HepG2 (cell line): ENCODE measurements at regions not wholly inside any gene's neighbourhood (a gene's known extent, or its start where the extent isn't known, plus 50 kb on each side); places are given as distances from the start of the nearest gene placed in this dataset.

Experiments
- ATAC-seq: fragments of 200-7000 bp; cut with Tn5 transposase; 3 replicates; pipeline ENCODE4 v1.9.1; 2020; ENCODE audit warnings: mild to moderate bottlenecking, moderate library complexity
- BruUV-seq: library from RNA; stranded (reverse); fragments of 400-500 nt; replicated peaks from 2 replicates; lab custom pipeline; 2021; lab: Mats Ljungman, UMichigan
- CTCF ChIA-PET: fragments of 300-600 bp; formaldehyde crosslinking; extraction: SDS; loops from one replicate; lab custom pipeline; 2021; ENCODE audit warnings: low total read pairs, inconsistent platforms, low intra/inter-chr PET ratio; lab: Yijun Ruan, JAX
- POLR2A ChIA-PET: fragments of 350-600 bp; sonication (Branson Sonifier 250); formaldehyde crosslinking; loops from one replicate; lab custom pipeline; 2020; ENCODE audit warnings: antibody characterized with exemption, inconsistent platforms; lab: Yijun Ruan, JAX
- DNase-seq: peaks from one replicate; pipeline ENCODE4 v3.0.0-alpha.2; 2015; ENCODE audit warnings: low spot score
- FAIRE-seq: peaks from 3 replicates; lab custom pipeline; 2011; peaks lifted over from hg19 to GRCh38; lab: Jason Lieb, UNC
- H2AFZ ChIP-seq: one replicate; pipeline ENCODE4 v1.6.1; 2011; ENCODE audit warnings: low read length, inconsistent platforms
- H3K27ac ChIP-seq: fragments of 300-600 bp; 3 replicates; pipeline ENCODE4 v1.8.0; 2011; ENCODE audit warnings: mixed run types, mild to moderate bottlenecking, mixed read lengths, low read length, inconsistent platforms; ENCODE audit not compliant: insufficient read depth; ENCODE audit errors: extremely low read length
- H3K27me3 ChIP-seq, 2 experiments: fragments of 200-600 bp in 1 of 2; 2 replicates in 1 of 2; 3 replicates in 1 of 2; pipeline versions ENCODE4 v1.6.0 to v1.8.0; 2011; ENCODE audit warnings: low read length in 2 of 2, mild to moderate bottlenecking in 2 of 2, moderate library complexity in 2 of 2, inconsistent platforms in 1 of 2; ENCODE audit not compliant: insufficient read depth in 2 of 2, control insufficient read depth in 1 of 2
- H3K36me3 ChIP-seq, 2 experiments: fragments of 200-600 bp in 1 of 2; replicated peaks in 1 of 2; 2 replicates in 1 of 2; 3 replicates in 1 of 2; pipeline versions ENCODE4 v1.5.1 to v1.8.0; 2011; ENCODE audit warnings: low read length in 2 of 2, inconsistent platforms in 1 of 2; ENCODE audit not compliant: insufficient read depth in 2 of 2, control insufficient read depth in 1 of 2
- H3K4me1 ChIP-seq: 2 replicates; pipeline ENCODE4 v1.5.1; 2012; ENCODE audit warnings: low read length, inconsistent platforms; ENCODE audit not compliant: insufficient read depth
- H3K4me2 ChIP-seq: 2 replicates; pipeline ENCODE4 v1.6.0; 2011; ENCODE audit warnings: low read depth, low read length, inconsistent platforms
- H3K4me3 ChIP-seq, 3 experiments: fragments of 200-600 bp in 1 of 3; sonication (generic), shearing (Covaris generic) in 1 of 3; replicated peaks in 1 of 3; 2 replicates each; pipeline ENCODE4 v1.5.1; 2011 to 2016; ENCODE audit warnings: low read length in 3 of 3, inconsistent platforms in 2 of 3, low read depth in 2 of 3, mild to moderate bottlenecking in 2 of 3, control low read depth in 1 of 3, mixed read lengths in 1 of 3; ENCODE audit not compliant: insufficient read depth in 1 of 3
- H3K79me2 ChIP-seq: one replicate; pipeline ENCODE4 v1.6.1; 2011; ENCODE audit warnings: low read length, inconsistent platforms; ENCODE audit not compliant: insufficient read depth
- H3K9ac ChIP-seq: 2 replicates; pipeline ENCODE4 v1.6.0; 2011; ENCODE audit warnings: mild to moderate bottlenecking, low read depth, low read length, inconsistent platforms; ENCODE audit not compliant: insufficient read depth
- H3K9me3 ChIP-seq: 2 replicates; pipeline ENCODE4 v1.5.1; 2012; ENCODE audit warnings: mild to moderate bottlenecking, low read length
- H4K20me1 ChIP-seq: 2 replicates; pipeline ENCODE4 v1.6.0; 2011; ENCODE audit warnings: inconsistent platforms, mild to moderate bottlenecking, low read length, moderate library complexity; ENCODE audit not compliant: insufficient read depth
- ARHGAP35 ChIP-seq: sonication (generic); formaldehyde crosslinking; IDR thresholded peaks from 2 replicates; pipeline ENCODE4 v1.9.0; 2022; ENCODE audit warnings: mild to moderate bottlenecking, inconsistent platforms, moderate library complexity, missing genetic modification reagents, borderline replicate concordance
- ARNT ChIP-seq: fragments of 450-650 bp; IDR thresholded peaks from 2 replicates; pipeline ENCODE4 v1.6.1; 2017
- CREB1 ChIP-seq, 2 experiments: fragments of 450-650 bp in 1 of 2; IDR thresholded peaks; 2 replicates each; pipeline ENCODE4 v1.6.1; 2016 to 2017; ENCODE audit warnings: control low read depth in 1 of 2, mild to moderate bottlenecking in 1 of 2, missing compliant biosample characterization in 1 of 2, missing genetic modification characterization in 1 of 2
- FOSL1 ChIP-seq: sonication (generic); formaldehyde crosslinking; IDR thresholded peaks from 2 replicates; pipeline ENCODE4 v1.9.0; 2021; ENCODE audit warnings: missing genetic modification reagents, borderline replicate concordance
- GABPA ChIP-seq, 2 experiments: IDR thresholded peaks; 2 replicates each; pipeline ENCODE4 v1.6.1; 2011 to 2016; ENCODE audit warnings: low read depth in 2 of 2, low read length in 1 of 2, missing biosample characterization in 1 of 2, missing genetic modification characterization in 1 of 2
- HBP1 ChIP-seq: IDR thresholded peaks from 2 replicates; pipeline ENCODE4 v1.6.1; 2016; ENCODE audit warnings: low read depth, control low read depth
- HNF4A ChIP-seq: sonication (generic); formaldehyde crosslinking; IDR thresholded peaks from 2 replicates; pipeline ENCODE4 v1.4.0; 2020; ENCODE audit warnings: missing genetic modification reagents
- HNRNPK ChIP-seq: fragments of 200-400 bp; formaldehyde crosslinking; IDR thresholded peaks from 2 replicates; pipeline ENCODE4 v1.6.1; 2018; ENCODE audit warnings: low read length, low read depth, moderate library complexity, mild to moderate bottlenecking; ENCODE audit not compliant: poor library complexity, severe bottlenecking
- PRDM4 ChIP-seq: sonication (generic); formaldehyde crosslinking; IDR thresholded peaks from 2 replicates; pipeline ENCODE4 v1.9.0; 2021; ENCODE audit warnings: missing genetic modification reagents, borderline replicate concordance
- RORA ChIP-seq: sonication (generic); formaldehyde crosslinking; IDR thresholded peaks from 2 replicates; pipeline ENCODE4 v1.5.0; 2020; ENCODE audit warnings: mild to moderate bottlenecking, missing genetic modification reagents, moderate library complexity
- TCF7L2 ChIP-seq: IDR thresholded peaks from 2 replicates; pipeline ENCODE4 v1.6.1; 2011; ENCODE audit warnings: mild to moderate bottlenecking, low read depth, low read length, moderate library complexity
- ZBED4 ChIP-seq: sonication (generic); formaldehyde crosslinking; IDR thresholded peaks from 2 replicates; pipeline ENCODE4 v1.4.0; 2020; ENCODE audit warnings: missing genetic modification reagents, borderline replicate concordance
- ZBTB44 ChIP-seq: sonication (generic); formaldehyde crosslinking; IDR thresholded peaks from 2 replicates; pipeline ENCODE4 v1.4.0; 2020; ENCODE audit warnings: missing genetic modification reagents
- ZNF263 ChIP-seq: sonication (generic); formaldehyde crosslinking; IDR thresholded peaks from 2 replicates; pipeline ENCODE4 v1.4.0; 2020; ENCODE audit warnings: missing genetic modification reagents
- ZNF343 ChIP-seq: sonication (generic); formaldehyde crosslinking; IDR thresholded peaks from 2 replicates; pipeline ENCODE4 v1.4.0; 2020; ENCODE audit warnings: mild to moderate bottlenecking, missing genetic modification reagents
- ZSCAN12 ChIP-seq: sonication (generic); formaldehyde crosslinking; IDR thresholded peaks from 2 replicates; pipeline ENCODE4 v1.9.0; 2021; ENCODE audit warnings: mild to moderate bottlenecking, missing genetic modification reagents
- WGBS: methylation state at CpG from one replicate; pipeline ENCODE4 v1.1.6; 2017; ENCODE audit warnings: low lambda C conversion rate; 5-methylcytosine and 5-hydroxymethylcytosine counted together
- in situ Hi-C: cut with HindIII; loops from 2 replicates; pipeline ENCODE4 v1.10.0; 2017; ENCODE audit warnings: low pct_unique_long_range_greater_than_20kb; ENCODE audit not compliant: extremely low pct_ligation_motif_present
- intact Hi-C: fragments of 100-400 bp; cut with micrococcal nuclease; formaldehyde crosslinking; loops from one replicate; pipeline ENCODE4 v1.10.0; 2022; ENCODE audit not compliant: unreplicated experiment

- WGBS = 4% methylated on average over 2 of the region's 2 CpGs
- FAIRE-seq (peak; percentile 94), ATAC-seq (peak; percentile 100), DNase-seq (peak; percentile 91)
- peaks cover 60% of the 10 kb centered on the region for H3K4me1 ChIP-seq
- H3K79me2 ChIP-seq = no peaks in the 10 kb centered on the region
- no peaks in the 10 kb centered on the region for H3K36me3 ChIP-seq
- no peaks in the 10 kb centered on the region for H4K20me1 ChIP-seq
- CTCF ChIA-PET = no interaction called here
- no peak overlapping the region; a peak in 1 of 6 replicates for H3K4me3 ChIP-seq
- H3K27ac ChIP-seq = peak overlapping the region; percentile 70
- peak overlapping the region; percentile 45 for H3K4me2 ChIP-seq
- POLR2A ChIA-PET = no interaction called here
- no peaks in the 10 kb centered on the region for H3K9me3 ChIP-seq
- no peak overlapping the region for H2AFZ ChIP-seq
- in situ Hi-C loops = no loop called here
- no peaks in the 10 kb centered on the region for H3K27me3 ChIP-seq
- TSS peak; percentile 78 for BruUV-seq
- no peak overlapping the region; the same call in 1 of the 2 replicates for H3K9ac ChIP-seq
- intact Hi-C loops = loop anchor here (2.0 kb wide), 1 partner anchor 594 kb away; no protein-coding TSS in a partner anchor
- TF ChIP-seq RORA (CRISPR knock-in tag) (0 out of 2 replicates have a peak, but pooled peaks have one; percentile 69), HBP1 (CRISPR knock-in tag) (no peak), PRDM4 (CRISPR knock-in tag) (no peak), CREB1 (IDR thresholded peaks at IDR 0.05) (no peak), CREB1 (CRISPR knock-in tag; IDR thresholded peaks at IDR 0.05) (peak; percentile 50), HNF4A (CRISPR knock-in tag) (peak; percentile 99), ZNF263 (CRISPR knock-in tag) (no peak), ZSCAN12 (CRISPR knock-in tag) (no peak), ZNF343 (CRISPR knock-in tag) (no peak), TCF7L2 (no peak), ARHGAP35 (CRISPR knock-in tag) (no peak), HNRNPK (no peak), ZBED4 (no peak; the same call in 1 of the 2 replicates), ARNT (no peak), ZBTB44 (no peak), GABPA (IDR thresholded peaks at IDR 0.05; ENCODE audit: low read depth, low read length) (no peak), GABPA (CRISPR knock-in tag; IDR thresholded peaks at IDR 0.05; ENCODE audit: low read depth) (no peak), FOSL1 (CRISPR knock-in tag) (no peak)
Measured at GRCh38 chr3:147184794-147185193, 221.5 kb downstream of the ZIC4 start.
